Spinal cord (tissue), 9 donors: ENCODE measurements at regions not wholly inside any gene's neighbourhood (a gene's known extent, or its start where the extent isn't known, plus 50 kb on each side); places are given as distances from the start of the nearest gene placed in this dataset.

Source experiments
- DNase-seq, 6 donors: peaks; one replicate each; pipeline versions ENCODE4 v3.0.0 to v3.0.0-alpha.2; 2013 to 2015; ENCODE audit warnings: low spot score in 6 of 6, low read depth in 4 of 6
- H3K27ac ChIP-seq: one replicate; pipeline ENCODE4 v1.5.1; 2013; ENCODE audit warnings: low read depth, low read length, control low read depth
- H3K27me3 ChIP-seq: one replicate; pipeline ENCODE4 v1.6.1; 2013; ENCODE audit warnings: low read length; ENCODE audit not compliant: control insufficient read depth, insufficient read depth
- H3K36me3 ChIP-seq: one replicate; pipeline ENCODE4 v1.6.1; 2013; ENCODE audit warnings: low read length; ENCODE audit not compliant: control insufficient read depth, insufficient read depth
- H3K4me1 ChIP-seq: one replicate; pipeline ENCODE4 v1.6.1; 2013; ENCODE audit warnings: low read length; ENCODE audit not compliant: control insufficient read depth, insufficient read depth
- H3K4me3 ChIP-seq: one replicate; pipeline ENCODE4 v1.5.1; 2013; ENCODE audit warnings: low read depth, low read length, control low read depth
- H3K9me3 ChIP-seq: one replicate; pipeline ENCODE4 v1.6.1; 2013; ENCODE audit warnings: low read length; ENCODE audit not compliant: control insufficient read depth, insufficient read depth
- WGBS: methylation state at CpG from one replicate; pipeline ENCODE4 v1.1.5; 2013; ENCODE audit warnings: missing lambda C conversion rate; ENCODE audit not compliant: insufficient coverage; 5-methylcytosine and 5-hydroxymethylcytosine counted together
- donor health status: healthy.

- H3K9me3 ChIP-seq = no peaks in the 10 kb centered on the region
- no peak overlapping the region for H3K4me3 ChIP-seq
- H3K36me3 ChIP-seq = no peaks in the 10 kb centered on the region
- H3K27me3 ChIP-seq = no peaks in the 10 kb centered on the region
- H3K27ac ChIP-seq = no peak overlapping the region
- no CpG with 5 or more reads among the region's 1 CpG for WGBS
- DNase-seq = no peak
- no peaks in the 10 kb centered on the region for H3K4me1 ChIP-seq
These were observed 463.2 kb upstream of the KIF2A start for GRCh38 chr5:61842840-61843239.

- Histone ChIP-seq H3K27me3 (no peaks in the 10 kb centered on the region), H3K4me3 (no peak overlapping the region), H3K9me3 (peaks cover 1% of the 10 kb centered on the region), H3K4me1 (no peaks in the 10 kb centered on the region), H3K27ac (no peak overlapping the region), H3K36me3 (no peaks in the 10 kb centered on the region)
- no peak for DNase-seq
These were observed 455.3 kb upstream of the KIF2A start for GRCh38 chr5:61850696-61851095.

- H3K27ac ChIP-seq = no peak overlapping the region
- no peak for DNase-seq
- H3K4me3 ChIP-seq = no peak overlapping the region
- H3K36me3 ChIP-seq = no peaks in the 10 kb centered on the region
- no peaks in the 10 kb centered on the region for H3K27me3 ChIP-seq
- H3K4me1 ChIP-seq = no peaks in the 10 kb centered on the region
- H3K9me3 ChIP-seq = peaks cover 1% of the 10 kb centered on the region
- WGBS = 90% methylated on average over 2 of the region's 2 CpGs
These were observed 451.5 kb upstream of the KIF2A start for GRCh38 chr5:61854531-61854930.

GRCh38 chr5:61860978-61861377 lies 445.0 kb upstream of the KIF2A start:
- Histone ChIP-seq H3K27me3 (no peaks in the 10 kb centered on the region), H3K27ac (no peak overlapping the region), H3K4me3 (no peak overlapping the region), H3K4me1 (no peaks in the 10 kb centered on the region), H3K36me3 (no peaks in the 10 kb centered on the region), H3K9me3 (no peaks in the 10 kb centered on the region)
- WGBS = 50% methylated on average over 1 of the region's 1 CpG
- DNase-seq = no peak

- no peaks in the 10 kb centered on the region for H3K4me1 ChIP-seq
- H3K4me3 ChIP-seq = no peak overlapping the region
- peaks cover 7% of the 10 kb centered on the region for H3K9me3 ChIP-seq
- 80% methylated on average over 1 of the region's 3 CpGs for WGBS
- no peak for DNase-seq
- no peaks in the 10 kb centered on the region for H3K36me3 ChIP-seq
- no peaks in the 10 kb centered on the region for H3K27me3 ChIP-seq
- no peak overlapping the region for H3K27ac ChIP-seq
These were observed 439.1 kb upstream of the KIF2A start for GRCh38 chr5:61866930-61867329.

GRCh38 chr5:61869333-61869732 lies 436.7 kb upstream of the KIF2A start:
- no peaks in the 10 kb centered on the region for H3K27me3 ChIP-seq
- H3K27ac ChIP-seq = no peak overlapping the region
- no peaks in the 10 kb centered on the region for H3K36me3 ChIP-seq
- 100% methylated on average over 1 of the region's 2 CpGs for WGBS
- H3K4me3 ChIP-seq = no peak overlapping the region
- no peaks in the 10 kb centered on the region for H3K4me1 ChIP-seq
- peaks cover 7% of the 10 kb centered on the region for H3K9me3 ChIP-seq
- no peak for DNase-seq

GRCh38 chr5:61878471-61878870 lies 427.5 kb upstream of the KIF2A start:
- H3K36me3 ChIP-seq = no peaks in the 10 kb centered on the region
- H3K9me3 ChIP-seq = no peaks in the 10 kb centered on the region
- DNase-seq = no peak
- no peaks in the 10 kb centered on the region for H3K27me3 ChIP-seq
- WGBS = 100% methylated on average over 3 of the region's 3 CpGs
- no peak overlapping the region for H3K4me3 ChIP-seq
- no peaks in the 10 kb centered on the region for H3K4me1 ChIP-seq
- H3K27ac ChIP-seq = no peak overlapping the region

- WGBS = 80% methylated on average over 1 of the region's 6 CpGs
These were observed 424.1 kb upstream of the KIF2A start for GRCh38 chr5:61881821-61882487.

GRCh38 chr5:61882901-61883500 lies 423.0 kb upstream of the KIF2A start:
- no peaks in the 10 kb centered on the region for H3K9me3 ChIP-seq
- no peak for DNase-seq
- H3K27me3 ChIP-seq = no peaks in the 10 kb centered on the region
- H3K27ac ChIP-seq = no peak overlapping the region
- no peaks in the 10 kb centered on the region for H3K36me3 ChIP-seq
- no peak overlapping the region for H3K4me3 ChIP-seq
- no CpG with 5 or more reads among the region's 9 CpGs for WGBS
- H3K4me1 ChIP-seq = no peaks in the 10 kb centered on the region

More at GRCh38 chr5:61881821-61882487, 424.1 kb upstream of the KIF2A start:
- no peaks in the 10 kb centered on the region for H3K27me3 ChIP-seq
- no peaks in the 10 kb centered on the region for H3K9me3 ChIP-seq
- no peak for DNase-seq
- H3K4me1 ChIP-seq = no peaks in the 10 kb centered on the region
- H3K4me3 ChIP-seq = no peak overlapping the region
- no peaks in the 10 kb centered on the region for H3K36me3 ChIP-seq
- no peak overlapping the region for H3K27ac ChIP-seq

- no peak overlapping the region for H3K27ac ChIP-seq
- no peaks in the 10 kb centered on the region for H3K4me1 ChIP-seq
- no peaks in the 10 kb centered on the region for H3K36me3 ChIP-seq
- no peak overlapping the region for H3K4me3 ChIP-seq
- peak in 2 of 6 donors; percentile 10 to 58 for DNase-seq
- H3K9me3 ChIP-seq = no peaks in the 10 kb centered on the region
- no peaks in the 10 kb centered on the region for H3K27me3 ChIP-seq
- WGBS = 50% methylated on average over 7 of the region's 7 CpGs
These were observed 421.7 kb upstream of the KIF2A start for GRCh38 chr5:61884252-61884855.
